Keratinocyte (primary cell): ENCODE measurements at regions not wholly inside any gene's neighbourhood (a gene's known extent, or its start where the extent isn't known, plus 50 kb on each side); places are given as distances from the start of the nearest gene placed in this dataset.

Source experiments
- DNase-seq: peaks from one replicate; pipeline ENCODE4 v3.0.0-alpha.2; 2011; ENCODE audit warnings: low read depth, missing footprints, low spot score
- FAIRE-seq: peaks from 2 replicates; lab custom pipeline; 2011; peaks lifted over from hg19 to GRCh38; lab: Jason Lieb, UNC
- H2AFZ ChIP-seq: 2 replicates; pipeline ENCODE4 v1.6.0; 2012; ENCODE audit warnings: low read length, control low read depth, inconsistent platforms; ENCODE audit not compliant: control insufficient read depth
- H3K27ac ChIP-seq: 2 replicates; pipeline ENCODE4 v1.5.1; 2011; ENCODE audit warnings: low read length; ENCODE audit not compliant: control insufficient read depth, insufficient read depth
- H3K27me3 ChIP-seq: 3 replicates; pipeline ENCODE4 v1.6.0; 2011; ENCODE audit warnings: low read length; ENCODE audit not compliant: control insufficient read depth, insufficient read depth; ENCODE audit errors: extremely low read depth
- H3K36me3 ChIP-seq, 2 experiments: 2 replicates in 1 of 2; 3 replicates in 1 of 2; pipeline ENCODE4 v1.5.1; 2011; ENCODE audit warnings: low read length in 2 of 2, mild to moderate bottlenecking in 1 of 2; ENCODE audit not compliant: control insufficient read depth in 2 of 2, insufficient read depth in 2 of 2; ENCODE audit errors: extremely low read depth in 1 of 2
- H3K4me1 ChIP-seq: 3 replicates; pipeline ENCODE4 v1.5.1; 2011; ENCODE audit warnings: low read length; ENCODE audit not compliant: control insufficient read depth, insufficient read depth; ENCODE audit errors: extremely low read depth
- H3K4me2 ChIP-seq: 3 replicates; pipeline ENCODE4 v1.6.0; 2011; ENCODE audit warnings: low read depth, low read length; ENCODE audit not compliant: control insufficient read depth, insufficient read depth; ENCODE audit errors: extremely low read depth
- H3K4me3 ChIP-seq, 3 experiments: fragments of 200-600 bp in 1 of 3; sonication (generic) in 1 of 3; 2 replicates in 2 of 3; 3 replicates in 1 of 3; pipeline ENCODE4 v1.5.1; 2011 to 2016; ENCODE audit warnings: low read length in 3 of 3, mild to moderate bottlenecking in 3 of 3, control low read depth in 2 of 3, inconsistent platforms in 1 of 3, low read depth in 1 of 3, mixed read lengths in 1 of 3, mixed run types in 1 of 3, moderate library complexity in 1 of 3; ENCODE audit not compliant: control insufficient read depth in 2 of 3, insufficient read depth in 2 of 3; ENCODE audit errors: extremely low read depth in 1 of 3
- H3K79me2 ChIP-seq: 2 replicates; pipeline ENCODE4 v1.6.0; 2012; ENCODE audit warnings: low read length; ENCODE audit not compliant: control insufficient read depth, insufficient read depth
- H3K9ac ChIP-seq: 3 replicates; pipeline ENCODE4 v1.6.0; 2011; ENCODE audit warnings: low read length; ENCODE audit not compliant: control insufficient read depth, insufficient read depth; ENCODE audit errors: extremely low read depth
- H3K9me1 ChIP-seq: 3 replicates; pipeline ENCODE4 v1.6.0; 2011; ENCODE audit warnings: low read length; ENCODE audit not compliant: control insufficient read depth, insufficient read depth; ENCODE audit errors: extremely low read depth
- H3K9me3 ChIP-seq: 2 replicates; pipeline ENCODE4 v1.5.1; 2012; ENCODE audit warnings: low read depth, low read length; ENCODE audit not compliant: control insufficient read depth
- H4K20me1 ChIP-seq: 3 replicates; pipeline ENCODE4 v1.6.0; 2011; ENCODE audit warnings: low read length; ENCODE audit not compliant: control insufficient read depth, insufficient read depth; ENCODE audit errors: extremely low read depth
- CTCF ChIP-seq, 3 experiments: IDR thresholded peaks in 1 of 3; conservative IDR thresholded peaks in 1 of 3; optimal IDR thresholded peaks in 1 of 3; 2 replicates in 2 of 3; 3 replicates in 1 of 3; pipeline versions ENCODE3 to v1.5.1; 2011; ENCODE audit warnings: low read length in 3 of 3, mild to moderate bottlenecking in 3 of 3, moderate library complexity in 2 of 3, control low read depth in 1 of 3, inconsistent platforms in 1 of 3; ENCODE audit not compliant: insufficient read depth in 2 of 3; ENCODE audit errors: extremely low read depth in 1 of 3
- EZH2 ChIP-seq: IDR thresholded peaks from one replicate; pipeline ENCODE4 v1.6.1; 2012; ENCODE audit warnings: inconsistent platforms, mild to moderate bottlenecking, low read length, moderate library complexity
- dilution Hi-C: fragments of 300-500 bp; cut with MboI; formaldehyde crosslinking; loops from one replicate; pipeline ENCODE4 v1.7.0; 2020; ENCODE audit warnings: low sequenced_read_pairs; ENCODE audit not compliant: extremely low pct_ligation_motif_present

GRCh38 chr18:76571689-76572088 is 76.6 kb upstream of the ZNF516 start:
- no peak for FAIRE-seq
- no peak for TF ChIP-seq CTCF (optimal IDR thresholded peaks at IDR 0.05 in 1 of 3, IDR thresholded peaks at IDR 0.05 in 1 of 3, conservative IDR thresholded peaks at IDR 0.05 in 1 of 3; ENCODE audit: extremely low read depth in 1 of 3, insufficient read depth in 2 of 3, low read length in 3 of 3)
- no peak for TF ChIP-seq EZH2
- Histone ChIP-seq H3K9ac (no peak overlapping the region), H4K20me1 (no peaks in the 10 kb centered on the region), H3K36me3 (no peaks in the 10 kb centered on the region), H3K79me2 (no peaks in the 10 kb centered on the region), H3K4me1 (peaks cover 28% of the 10 kb centered on the region), H3K27me3 (no peaks in the 10 kb centered on the region), H3K4me3 (no peak overlapping the region), H2AFZ (no peak overlapping the region), H3K9me3 (no peaks in the 10 kb centered on the region), H3K4me2 (no peak overlapping the region), H3K27ac (no peak overlapping the region), H3K9me1 (no peaks in the 10 kb centered on the region)
- dilution Hi-C loops, result no loop called here
- DNase-seq, result no peak

GRCh38 chr18:76570856-76571255 is 75.8 kb upstream of the ZNF516 start:
- no peak overlapping the region for H3K9ac ChIP-seq
- no peaks in the 10 kb centered on the region for H3K27me3 ChIP-seq
- H3K27ac ChIP-seq, result no peak overlapping the region
- H2AFZ ChIP-seq, result no peak overlapping the region
- dilution Hi-C loops, result no loop called here
- H3K9me1 ChIP-seq, result no peaks in the 10 kb centered on the region
- H3K4me3 ChIP-seq, result no peak overlapping the region
- DNase-seq, result no peak
- no peaks in the 10 kb centered on the region for H3K9me3 ChIP-seq
- FAIRE-seq, result no peak
- no peak overlapping the region for H3K4me2 ChIP-seq
- H3K79me2 ChIP-seq, result no peaks in the 10 kb centered on the region
- no peaks in the 10 kb centered on the region for H3K36me3 ChIP-seq
- H4K20me1 ChIP-seq, result no peaks in the 10 kb centered on the region
- peaks cover 35% of the 10 kb centered on the region for H3K4me1 ChIP-seq
- TF ChIP-seq CTCF (optimal IDR thresholded peaks at IDR 0.05 in 1 of 3, IDR thresholded peaks at IDR 0.05 in 1 of 3, conservative IDR thresholded peaks at IDR 0.05 in 1 of 3; ENCODE audit: extremely low read depth in 1 of 3, insufficient read depth in 2 of 3, low read length in 3 of 3), result no peak
- TF ChIP-seq EZH2, result no peak
